Stimulated activated CD4-positive, alpha-beta T cell treated with anti-CD3 and anti-CD28 coated beads, Interleukin-1b, Interleukin-23, amount 100 ng/mL, for 1 hour (primary cell): ENCODE measurements at regions not wholly inside any gene's neighbourhood (a gene's known extent, or its start where the extent isn't known, plus 50 kb on each side); places are given as distances from the start of the nearest gene placed in this dataset.

ENCODE experiments used
- DNase-seq, 2 donors: peaks; one replicate each; pipeline ENCODE4 v3.0.0-alpha.2; 2020; ENCODE audit warnings: low read depth in 2 of 2

DNA sequence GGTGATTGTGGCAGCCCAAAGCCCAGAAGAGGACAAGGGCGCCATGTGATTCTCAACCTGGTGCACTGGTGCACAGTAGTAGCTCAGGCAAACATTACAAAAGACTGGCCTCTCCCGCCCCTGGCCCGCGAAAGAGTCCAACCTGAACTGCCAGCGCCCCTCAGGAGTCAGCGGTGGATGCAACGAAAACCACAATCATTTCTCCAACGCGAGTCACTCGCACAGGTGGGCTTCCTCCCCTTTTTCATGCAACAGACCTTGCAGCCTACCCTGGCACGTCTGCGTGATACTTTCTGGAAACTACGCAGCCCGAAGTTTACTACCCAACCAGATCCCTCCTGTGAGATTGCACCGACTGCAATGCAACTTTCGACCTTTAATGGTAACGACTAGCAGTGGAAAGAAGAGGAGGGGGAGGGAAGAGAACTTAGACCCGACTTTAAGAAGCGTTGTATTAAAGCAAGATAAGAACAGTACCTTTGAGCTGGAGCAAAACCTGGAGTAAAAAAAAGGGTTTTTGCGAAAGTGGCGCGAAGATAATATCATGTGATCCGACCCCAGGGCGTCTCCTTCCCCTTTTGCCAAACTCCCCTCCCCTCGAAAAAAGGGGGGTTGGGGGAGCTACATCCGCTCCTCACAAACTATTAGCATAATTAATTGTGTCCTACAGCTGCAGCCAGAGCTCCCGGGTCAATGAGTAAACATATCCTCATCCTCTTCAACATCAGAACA, 63.3 kb upstream of the CCDC160 start:
- DNase-seq, result no peak

DNA sequence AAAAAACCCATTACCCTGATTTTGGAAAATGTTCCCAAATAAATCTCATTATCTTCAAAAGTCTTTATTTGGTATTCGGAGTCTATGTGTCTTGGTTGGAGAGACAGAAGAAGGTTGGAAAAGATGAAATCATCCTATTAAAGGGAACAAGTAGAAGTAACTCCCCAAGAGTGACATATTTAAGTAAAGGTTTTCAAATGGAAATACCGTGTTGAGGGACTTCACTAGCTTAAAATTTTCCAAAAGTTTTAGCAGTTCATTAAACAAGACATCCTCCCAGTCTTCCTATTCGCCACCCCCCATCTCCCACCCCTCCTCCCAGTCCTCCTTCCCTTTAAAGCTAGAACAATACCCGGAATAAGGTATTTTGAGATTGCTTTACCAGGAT, 62.7 kb upstream of the CCDC160 start:
- no peak for DNase-seq

DNA sequence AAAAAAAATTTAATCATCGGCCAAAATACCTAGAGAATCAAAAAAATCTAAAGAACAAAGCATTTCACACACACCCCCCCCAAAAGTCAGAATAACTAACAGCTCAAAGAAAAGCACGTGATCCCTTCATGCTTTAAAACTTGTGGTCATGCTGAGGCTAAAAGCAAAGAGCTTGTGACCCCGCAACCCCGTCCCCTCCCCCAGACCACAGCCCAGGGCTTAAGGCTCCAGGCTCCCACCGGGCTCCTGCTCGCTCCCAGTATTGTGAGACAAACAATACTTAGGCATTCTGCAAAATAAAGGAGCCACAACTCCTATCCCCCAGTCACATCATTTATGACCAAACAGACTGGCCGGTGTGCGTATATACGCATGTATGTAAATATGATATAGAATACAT, 62.1 kb upstream of the CCDC160 start:
- DNase-seq, result no peak

DNA sequence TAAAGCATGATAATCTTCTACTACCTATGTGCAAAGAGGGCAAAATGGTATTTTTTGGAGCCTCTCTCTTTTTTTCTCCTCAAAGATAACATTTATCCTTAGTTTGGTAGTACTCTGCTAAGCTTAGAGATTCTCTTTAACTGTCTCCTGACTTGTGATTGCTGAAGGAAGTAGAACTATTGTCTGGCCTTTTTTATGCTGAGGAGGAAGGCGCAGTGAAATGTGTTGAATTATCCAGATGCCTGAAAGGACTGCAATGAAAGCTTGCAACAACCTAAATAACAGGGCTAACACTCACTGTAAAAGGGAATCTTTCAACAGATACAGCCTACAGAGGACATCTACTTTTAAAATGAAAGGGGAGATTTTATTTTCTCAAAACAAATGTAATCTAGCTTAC, 59.5 kb upstream of the CCDC160 start:
- no peak for DNase-seq

DNA sequence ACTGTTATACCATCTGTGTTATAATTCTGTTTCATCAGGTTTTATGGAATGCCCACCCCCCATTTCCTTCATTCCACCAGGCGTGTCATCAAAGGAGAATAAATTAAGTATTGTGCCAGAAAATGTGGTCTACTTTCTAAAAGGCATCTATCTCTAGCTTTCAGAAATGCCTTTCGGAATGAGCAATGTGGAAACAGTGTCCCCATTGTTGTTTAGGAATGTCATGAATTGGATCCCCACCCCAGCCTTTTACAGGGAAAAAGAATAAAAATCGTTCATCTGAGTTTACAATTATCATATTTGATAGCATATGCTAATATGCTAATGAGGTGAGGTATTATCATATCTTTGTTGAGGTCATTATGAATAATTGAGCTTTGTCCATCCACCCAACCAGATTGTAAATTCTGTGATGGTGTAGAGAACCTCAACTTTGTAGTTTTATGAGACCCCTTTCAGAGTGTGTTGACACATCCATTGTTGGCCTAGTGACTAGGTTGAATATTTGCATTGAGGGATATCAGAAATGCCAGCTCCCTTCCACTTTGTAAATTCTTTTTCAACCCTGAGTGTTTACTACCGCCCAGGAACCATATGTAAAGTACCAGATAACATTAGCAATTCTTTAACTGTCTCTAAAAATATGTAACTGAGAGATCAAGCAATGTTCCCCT, 56.2 kb upstream of the CCDC160 start:
- no peak for DNase-seq

DNA sequence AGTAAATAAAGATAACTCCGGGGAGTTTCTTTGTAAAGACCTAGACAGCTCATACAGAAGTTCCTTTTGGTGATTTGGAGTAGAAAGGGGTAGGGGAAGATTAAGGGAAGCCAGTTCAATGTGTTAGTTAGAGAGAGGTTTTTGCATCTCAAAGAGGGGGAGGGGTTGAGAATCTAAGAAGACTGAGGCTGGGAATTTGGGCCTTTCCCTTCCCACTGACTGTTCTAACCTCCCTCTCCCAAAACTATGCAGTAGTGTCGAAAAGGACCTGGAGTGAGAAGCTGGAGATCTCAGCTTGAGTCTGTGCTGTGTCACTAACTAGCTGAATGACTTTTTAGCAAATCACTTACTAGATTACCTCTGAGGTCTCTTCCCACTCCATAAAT, 55.7 kb upstream of the CCDC160 start:
- no peak for DNase-seq

DNA sequence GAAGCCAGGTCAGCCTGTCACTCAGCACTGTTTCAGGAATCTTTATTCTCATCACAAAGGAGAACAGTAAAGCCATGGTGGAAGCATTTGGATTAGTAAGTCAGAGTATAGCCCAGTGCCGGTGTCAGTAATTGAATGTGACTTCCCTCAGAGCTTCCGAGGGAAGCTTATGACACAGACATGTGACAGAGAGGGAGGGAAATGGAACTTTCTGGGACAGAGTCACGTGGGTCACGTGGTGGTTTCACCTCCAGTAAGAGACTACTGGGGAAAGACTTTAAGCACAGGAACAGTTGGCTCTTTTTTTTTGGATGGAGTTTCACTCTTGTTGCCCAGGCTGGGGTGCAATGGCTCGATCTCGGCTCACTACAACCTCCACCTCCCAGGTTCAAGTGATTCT, 53.3 kb upstream of the CCDC160 start:
- no peak for DNase-seq

DNA sequence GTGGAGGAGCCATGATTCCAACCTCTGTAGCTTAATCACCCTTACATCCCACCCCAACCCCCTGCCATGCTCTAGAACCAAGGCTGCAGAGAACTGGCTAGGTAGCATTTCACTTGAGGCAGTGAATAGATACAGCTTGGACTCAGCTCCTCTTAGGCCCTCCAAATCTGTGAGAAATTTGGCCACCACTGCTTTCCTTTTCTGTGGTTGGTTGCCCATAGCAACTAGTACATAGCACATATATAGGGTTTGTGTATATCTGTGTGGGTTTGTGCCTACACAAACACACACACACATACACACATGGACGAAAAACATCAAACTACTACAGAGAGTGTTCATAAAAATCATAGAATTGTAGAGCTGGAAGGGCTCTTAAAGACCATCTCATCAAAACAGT, 52.0 kb upstream of the CCDC160 start:
- DNase-seq, result no peak

DNA sequence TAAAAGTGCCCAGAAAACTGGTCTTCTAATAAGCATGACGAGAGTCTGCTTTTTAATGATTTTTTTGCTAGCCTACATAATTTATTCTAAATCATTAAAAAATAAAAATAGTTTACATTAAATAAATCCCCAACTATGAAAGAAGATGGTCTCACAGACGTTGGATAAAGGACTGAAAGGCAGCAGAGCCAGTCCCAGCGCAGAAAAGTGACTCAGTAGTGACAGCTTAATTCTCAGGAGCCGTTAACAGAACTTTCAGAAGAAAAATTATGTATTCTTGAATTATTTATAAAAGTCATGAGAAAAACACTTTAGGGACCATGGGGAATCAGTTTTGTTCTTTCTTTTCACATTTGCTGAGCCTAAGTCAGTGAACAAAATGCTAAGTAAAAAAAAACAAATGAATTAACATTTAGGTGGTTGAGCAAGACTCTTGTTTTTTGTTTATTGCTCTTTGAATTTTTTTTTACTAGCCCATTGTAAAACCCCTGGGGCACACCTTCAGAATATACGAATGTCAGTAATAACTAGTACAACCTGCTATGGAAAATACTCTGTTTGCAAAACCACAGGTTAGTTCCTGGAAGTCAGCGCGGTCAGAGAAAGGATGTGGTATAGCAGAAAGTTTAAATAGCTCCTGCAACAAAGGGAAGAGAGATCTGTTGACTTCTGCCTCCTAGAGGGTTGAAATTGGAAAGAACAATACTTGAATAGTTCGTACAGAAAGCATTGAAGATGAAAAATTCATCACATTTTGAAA, 50.4 kb upstream of the CCDC160 start:
- DNase-seq, result peak in 1 of 2 donors; percentile 0
